Endodermal cell (in vitro differentiated cells): ENCODE measurements at regions not wholly inside any gene's neighbourhood (a gene's known extent, or its start where the extent isn't known, plus 50 kb on each side); places are given as distances from the start of the nearest gene placed in this dataset.
A peak's percentile ranks its signal among the peaks of the same experiment; 100 is the strongest.

Experiments used
- DNase-seq: peaks from one replicate; pipeline ENCODE4 v3.0.0-alpha.2; 2017
- H3K27ac ChIP-seq: 2 replicates; pipeline ENCODE4 v1.5.1; 2013; ENCODE audit warnings: mild to moderate bottlenecking, low read depth, low read length, moderate library complexity
- H3K27me3 ChIP-seq: 2 replicates; pipeline ENCODE4 v1.6.1; 2013; ENCODE audit warnings: mild to moderate bottlenecking, low read length, moderate library complexity; ENCODE audit not compliant: insufficient read depth, control insufficient read depth, poor library complexity, severe bottlenecking
- H3K36me3 ChIP-seq: 2 replicates; pipeline ENCODE4 v1.7.0; 2013; ENCODE audit warnings: mild to moderate bottlenecking, low read length, moderate library complexity; ENCODE audit not compliant: control insufficient read depth, insufficient read depth
- H3K4me1 ChIP-seq: one replicate; pipeline ENCODE4 v1.7.0; 2013; ENCODE audit warnings: low read length; ENCODE audit not compliant: control insufficient read depth, insufficient read depth
- H3K4me3 ChIP-seq: 2 replicates; pipeline ENCODE4 v1.5.1; 2013; ENCODE audit warnings: mild to moderate bottlenecking, low read length, moderate library complexity
- H3K9ac ChIP-seq: 2 replicates; pipeline ENCODE4 v1.6.1; 2013; ENCODE audit warnings: mild to moderate bottlenecking, low read length, moderate library complexity; ENCODE audit not compliant: poor library complexity, severe bottlenecking; ENCODE audit errors: extremely low read depth
- H3K9me3 ChIP-seq: 2 replicates; pipeline ENCODE4 v1.6.1; 2013; ENCODE audit warnings: mild to moderate bottlenecking, low read length, moderate library complexity; ENCODE audit not compliant: control insufficient read depth
- H3K27ac Mint-ChIP-seq: 2 replicates; pipeline ENCODE4 v1.8.0; 2020; ENCODE audit warnings: mixed read lengths
- H3K27me3 Mint-ChIP-seq: 2 replicates; pipeline ENCODE4 v1.8.0; 2021; ENCODE audit warnings: mild to moderate bottlenecking, mixed read lengths; ENCODE audit not compliant: insufficient read depth
- H3K36me3 Mint-ChIP-seq: 2 replicates; pipeline ENCODE4 v1.8.0; 2020; ENCODE audit warnings: low read depth, mixed read lengths
- H3K4me1 Mint-ChIP-seq: 2 replicates; pipeline ENCODE4 v1.8.0; 2020; ENCODE audit warnings: mixed read lengths
- H3K4me3 Mint-ChIP-seq: 2 replicates; pipeline ENCODE4 v1.8.0; 2020; ENCODE audit warnings: mild to moderate bottlenecking, moderate library complexity, mixed read lengths
- H3K9me3 Mint-ChIP-seq: 2 replicates; pipeline ENCODE4 v1.8.0; 2020; ENCODE audit warnings: mild to moderate bottlenecking, mixed read lengths
- CTCF ChIP-seq: fragments of 200-600 bp; sonication (generic); conservative IDR thresholded peaks from 2 replicates; pipeline ENCODE4 v1.5.0; 2021; ENCODE audit warnings: antibody characterized with exemption, mild to moderate bottlenecking
- WGBS, 2 experiments: methylation state at CpG; one replicate each; pipeline versions ENCODE4 v1.1.5 to v1.1.7; 2013; ENCODE audit warnings: missing lambda C conversion rate in 2 of 2, mixed read lengths in 1 of 2; ENCODE audit not compliant: insufficient coverage in 1 of 2, insufficient read length in 1 of 2; 5-methylcytosine and 5-hydroxymethylcytosine counted together

GRCh38 chr22:49370627-49371301, 456.9 kb downstream of the BRD1 start:
- Histone ChIP-seq H3K27ac (peak overlapping the region; percentile 32), H3K36me3 (no peaks in the 10 kb centered on the region), H3K9me3 (no peaks in the 10 kb centered on the region), H3K4me1 (no peaks in the 10 kb centered on the region), H3K27me3 (no peaks in the 10 kb centered on the region), H3K9ac (no peak overlapping the region), H3K4me3 (no peak overlapping the region)
- 89 to 90% methylated on average over 25 to 29 of the region's 29 CpGs for WGBS, 2 experiments
- peak; percentile 36 for DNase-seq
- peaks cover 5% of the 10 kb centered on the region for H3K4me1 Mint-ChIP-seq
- no peak for TF ChIP-seq CTCF
- no peak overlapping the region for H3K4me3 Mint-ChIP-seq
- no peaks in the 10 kb centered on the region for H3K36me3 Mint-ChIP-seq
- H3K27ac Mint-ChIP-seq: no peak overlapping the region
- no peaks in the 10 kb centered on the region for H3K9me3 Mint-ChIP-seq
- no peaks in the 10 kb centered on the region for H3K27me3 Mint-ChIP-seq

GRCh38 chr22:49369726-49370626, 457.7 kb downstream of the BRD1 start:
- TF ChIP-seq CTCF: no peak
- Mint-ChIP-seq H3K4me3 (no peak overlapping the region), H3K4me1 (peaks cover 5% of the 10 kb centered on the region), H3K9me3 (no peaks in the 10 kb centered on the region), H3K27ac (no peak overlapping the region), H3K27me3 (no peaks in the 10 kb centered on the region), H3K36me3 (no peaks in the 10 kb centered on the region)
- no peak overlapping the region for H3K9ac ChIP-seq
- peak; percentile 42 for DNase-seq
- H3K4me3 ChIP-seq: no peak overlapping the region
- H3K27ac ChIP-seq: peak overlapping the region; percentile 32
- H3K36me3 ChIP-seq: no peaks in the 10 kb centered on the region
- no peaks in the 10 kb centered on the region for H3K4me1 ChIP-seq
- WGBS, 2 experiments: 93 to 94% methylated on average over 10 to 22 of the region's 22 CpGs
- no peaks in the 10 kb centered on the region for H3K9me3 ChIP-seq
- H3K27me3 ChIP-seq: no peaks in the 10 kb centered on the region

GRCh38 chr22:49368976-49369725, 458.5 kb downstream of the BRD1 start:
- DNase-seq: peak; percentile 37
- H3K4me1 ChIP-seq: no peaks in the 10 kb centered on the region
- Mint-ChIP-seq H3K27me3 (no peaks in the 10 kb centered on the region), H3K27ac (no peak overlapping the region), H3K9me3 (no peaks in the 10 kb centered on the region), H3K36me3 (no peaks in the 10 kb centered on the region), H3K4me1 (peaks cover 5% of the 10 kb centered on the region), H3K4me3 (no peak overlapping the region)
- H3K36me3 ChIP-seq: no peaks in the 10 kb centered on the region
- H3K4me3 ChIP-seq: no peak overlapping the region
- H3K9ac ChIP-seq: no peak overlapping the region
- no peak overlapping the region for H3K27ac ChIP-seq
- 85 to 89% methylated on average over 33 to 41 of the region's 41 CpGs for WGBS, 2 experiments
- no peak for TF ChIP-seq CTCF
- no peaks in the 10 kb centered on the region for H3K9me3 ChIP-seq
- no peaks in the 10 kb centered on the region for H3K27me3 ChIP-seq
